Esophagus muscularis mucosa (tissue), 4 donors: ENCODE measurements at regions not wholly inside any gene's neighbourhood (a gene's known extent, or its start where the extent isn't known, plus 50 kb on each side); places are given as distances from the start of the nearest gene placed in this dataset.

Experiments
- CTCF ChIP-seq, 3 experiments: fragments of 200-600 bp in 2 of 3; fragments of 450-650 bp in 1 of 3; sonication (generic) in 2 of 3; IDR thresholded peaks; one replicate each; pipeline ENCODE4 v1.5.1; 2017 to 2019; ENCODE audit warnings: antibody characterized with exemption in 3 of 3, mild to moderate bottlenecking in 2 of 3, moderate library complexity in 1 of 3
- EP300 ChIP-seq: sonication (generic); formaldehyde crosslinking; IDR thresholded peaks from one replicate; pipeline ENCODE4 v1.6.1; 2017; ENCODE audit warnings: antibody characterized with exemption
- POLR2A ChIP-seq: fragments of 450-650 bp; IDR thresholded peaks from one replicate; pipeline ENCODE4 v1.6.1; 2017; ENCODE audit warnings: antibody characterized with exemption, moderate library complexity, mild to moderate bottlenecking, low read depth

- TF ChIP-seq POLR2A, result no peak
- TF ChIP-seq CTCF (IDR thresholded peaks at IDR 0.05), result no peak
- TF ChIP-seq EP300, result no peak
Measured at GRCh38 chr2:74735564-74735963, 81.5 kb downstream of the SEMA4F start.
